ENCODE measurements at regions not wholly inside any gene's neighbourhood (a gene's known extent, or its start where the extent isn't known, plus 50 kb on each side); places are given as distances from the start of the nearest gene placed in this dataset.

DNA sequence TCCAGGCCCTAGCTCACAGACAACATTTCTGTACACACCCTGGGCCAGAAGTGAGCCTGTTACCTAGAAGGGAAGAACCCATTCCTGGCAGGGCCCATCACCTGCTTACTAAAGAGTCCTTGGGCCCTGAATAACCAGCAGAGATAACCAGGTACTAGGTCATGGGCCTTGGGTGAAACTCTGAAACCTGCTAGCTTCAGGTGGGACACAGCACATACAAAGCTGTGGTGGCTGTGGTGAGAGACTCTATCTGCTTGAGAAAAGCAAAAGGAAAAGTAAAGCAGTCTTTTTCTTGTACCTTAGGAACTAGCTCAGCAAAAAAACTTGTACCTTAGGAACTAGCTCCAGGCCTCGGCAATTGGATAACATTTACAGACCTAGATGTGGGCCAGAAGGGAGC, 1895.9 kb upstream of the PCDH20 start:
- TF ChIP-seq, protein P1, sequence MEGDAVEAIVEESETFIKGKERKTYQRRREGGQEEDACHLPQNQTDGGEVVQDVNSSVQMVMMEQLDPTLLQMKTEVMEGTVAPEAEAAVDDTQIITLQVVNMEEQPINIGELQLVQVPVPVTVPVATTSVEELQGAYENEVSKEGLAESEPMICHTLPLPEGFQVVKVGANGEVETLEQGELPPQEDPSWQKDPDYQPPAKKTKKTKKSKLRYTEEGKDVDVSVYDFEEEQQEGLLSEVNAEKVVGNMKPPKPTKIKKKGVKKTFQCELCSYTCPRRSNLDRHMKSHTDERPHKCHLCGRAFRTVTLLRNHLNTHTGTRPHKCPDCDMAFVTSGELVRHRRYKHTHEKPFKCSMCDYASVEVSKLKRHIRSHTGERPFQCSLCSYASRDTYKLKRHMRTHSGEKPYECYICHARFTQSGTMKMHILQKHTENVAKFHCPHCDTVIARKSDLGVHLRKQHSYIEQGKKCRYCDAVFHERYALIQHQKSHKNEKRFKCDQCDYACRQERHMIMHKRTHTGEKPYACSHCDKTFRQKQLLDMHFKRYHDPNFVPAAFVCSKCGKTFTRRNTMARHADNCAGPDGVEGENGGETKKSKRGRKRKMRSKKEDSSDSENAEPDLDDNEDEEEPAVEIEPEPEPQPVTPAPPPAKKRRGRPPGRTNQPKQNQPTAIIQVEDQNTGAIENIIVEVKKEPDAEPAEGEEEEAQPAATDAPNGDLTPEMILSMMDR (IDR thresholded peaks at IDR 0.05) = no peak
- no peaks in the 10 kb centered on the region for H3K36me3 ChIP-seq
- no peaks in the 10 kb centered on the region for H3K4me1 ChIP-seq
- H3K4me3 ChIP-seq = no peak overlapping the region
- DNase-seq (ENCODE audit: low spot score) = no peak
- H3K27me3 ChIP-seq = no peaks in the 10 kb centered on the region
- no peak overlapping the region for H3K27ac ChIP-seq
- no peaks in the 10 kb centered on the region for H3K9me3 ChIP-seq

DNA sequence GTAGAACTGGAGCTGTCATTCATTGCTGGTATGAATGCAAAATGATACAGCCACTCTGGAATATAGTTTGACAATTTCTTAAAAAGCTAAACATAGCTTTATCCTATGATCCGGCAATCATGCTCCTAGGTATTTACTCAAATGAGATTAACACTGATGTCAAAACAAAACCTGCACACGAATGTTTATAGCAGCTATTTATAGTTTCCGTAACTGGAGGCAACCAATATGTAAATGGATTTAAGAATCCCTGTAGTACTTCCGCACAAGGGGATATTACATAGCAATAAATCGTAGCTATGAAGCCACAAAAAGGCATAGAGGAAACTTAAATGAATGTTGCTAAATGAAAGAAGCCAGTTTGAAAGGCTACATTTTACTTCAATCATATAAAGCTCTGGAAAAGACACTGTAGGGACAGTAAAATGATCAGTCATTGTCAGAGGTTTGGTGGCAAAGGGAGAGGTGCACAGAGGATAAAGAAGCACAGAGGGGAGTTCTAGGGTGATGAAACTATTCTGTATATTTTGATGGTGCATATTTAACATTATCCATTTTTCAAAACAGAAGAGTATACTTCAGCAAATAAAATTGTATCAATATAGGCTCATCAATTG, 1893.0 kb upstream of the PCDH20 start:
- Histone ChIP-seq H3K27ac (no peak overlapping the region), H3K27me3 (no peaks in the 10 kb centered on the region), H3K36me3 (no peaks in the 10 kb centered on the region), H3K4me1 (no peaks in the 10 kb centered on the region), H3K9me3 (no peaks in the 10 kb centered on the region), H3K4me3 (no peak overlapping the region)
- TF ChIP-seq, protein P1 (IDR thresholded peaks at IDR 0.05) = no peak
- DNase-seq (ENCODE audit: low spot score) = no peak

GRCh38 chr13:63307228-63307627, 1891.6 kb upstream of the PCDH20 start:
- H3K36me3 ChIP-seq = no peaks in the 10 kb centered on the region
- H3K9me3 ChIP-seq = no peaks in the 10 kb centered on the region
- no peak for DNase-seq (ENCODE audit: low spot score)
- H3K4me3 ChIP-seq = no peak overlapping the region
- no peaks in the 10 kb centered on the region for H3K4me1 ChIP-seq
- H3K27me3 ChIP-seq = no peaks in the 10 kb centered on the region
- TF ChIP-seq, protein P1 (IDR thresholded peaks at IDR 0.05) = no peak
- no peak overlapping the region for H3K27ac ChIP-seq

DNA sequence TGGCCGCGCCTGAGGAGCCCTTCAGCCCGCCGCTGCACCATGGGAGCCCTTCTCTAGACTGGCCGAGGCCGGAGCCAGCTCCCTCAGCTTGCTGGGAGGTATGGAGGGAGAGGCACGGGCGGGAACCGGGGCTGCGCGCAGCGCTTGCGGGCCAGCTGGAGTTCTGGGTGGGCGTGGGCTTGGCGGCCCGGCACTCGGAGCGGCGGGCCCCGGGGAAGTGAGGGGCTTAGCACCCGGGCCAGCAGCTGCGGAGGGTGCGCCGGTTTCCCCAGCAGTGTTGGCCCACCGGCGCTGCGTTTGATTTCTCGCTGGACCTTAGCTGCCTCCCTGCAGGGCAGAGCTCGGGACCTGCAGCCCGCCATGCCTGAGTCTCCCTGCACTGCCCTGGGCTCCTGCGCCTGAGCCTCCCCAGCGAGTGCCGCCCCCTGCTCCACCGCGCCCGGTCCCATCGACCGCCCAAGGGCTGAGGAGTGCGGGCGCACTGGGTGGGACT, 1890.0 kb upstream of the PCDH20 start:
- H3K27me3 ChIP-seq = no peaks in the 10 kb centered on the region
- TF ChIP-seq, protein P1 (IDR thresholded peaks at IDR 0.05) = no peak
- H3K4me1 ChIP-seq = no peaks in the 10 kb centered on the region
- H3K27ac ChIP-seq = no peak overlapping the region
- no peak overlapping the region for H3K4me3 ChIP-seq
- DNase-seq (ENCODE audit: low spot score) = no peak
- H3K36me3 ChIP-seq = no peaks in the 10 kb centered on the region
- no peaks in the 10 kb centered on the region for H3K9me3 ChIP-seq

DNA sequence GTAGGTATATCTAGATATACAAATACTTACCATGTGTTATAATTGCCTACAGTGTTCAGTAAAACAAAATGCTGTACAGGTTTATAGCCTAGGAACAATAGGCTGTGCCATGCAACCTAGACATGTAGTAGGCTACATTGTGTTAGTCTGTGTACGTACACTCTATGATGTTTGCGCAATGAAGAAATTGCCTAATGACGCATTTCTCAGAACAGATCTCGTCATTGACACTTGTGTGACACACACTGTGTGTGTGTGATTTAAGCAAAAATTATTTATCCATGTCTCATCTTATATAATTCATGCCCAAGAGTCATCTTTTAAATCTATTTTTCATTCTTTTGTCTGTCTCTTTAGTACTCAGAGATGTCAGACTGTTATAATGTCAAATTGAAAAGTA, 1888.8 kb upstream of the PCDH20 start:
- no peaks in the 10 kb centered on the region for H3K9me3 ChIP-seq
- TF ChIP-seq, protein P1 (IDR thresholded peaks at IDR 0.05) = no peak
- H3K36me3 ChIP-seq = no peaks in the 10 kb centered on the region
- H3K27me3 ChIP-seq = no peaks in the 10 kb centered on the region
- H3K27ac ChIP-seq = no peak overlapping the region
- no peaks in the 10 kb centered on the region for H3K4me1 ChIP-seq
- H3K4me3 ChIP-seq = no peak overlapping the region
- DNase-seq (ENCODE audit: low spot score) = no peak

- no peaks in the 10 kb centered on the region for H3K9me3 ChIP-seq
- H3K4me3 ChIP-seq = no peak overlapping the region
- DNase-seq (ENCODE audit: low spot score) = no peak
- TF ChIP-seq, protein P1 (IDR thresholded peaks at IDR 0.05) = no peak
- H3K27ac ChIP-seq = no peak overlapping the region
- no peaks in the 10 kb centered on the region for H3K36me3 ChIP-seq
- H3K27me3 ChIP-seq = no peaks in the 10 kb centered on the region
- no peaks in the 10 kb centered on the region for H3K4me1 ChIP-seq
Measured at GRCh38 chr13:63299866-63300394, 1884.3 kb upstream of the PCDH20 start.
